BE2C (cell line): ENCODE measurements at regions not wholly inside any gene's neighbourhood (a gene's known extent, or its start where the extent isn't known, plus 50 kb on each side); places are given as distances from the start of the nearest gene placed in this dataset.

ENCODE experiments used
- DNase-seq: peaks from one replicate; pipeline ENCODE4 v3.0.0-alpha.2; 2020
- H3K27me3 ChIP-seq: fragments of 250-450 bp; sonication (Bioruptor Pico); 2 replicates; pipeline ENCODE4 v1.5.1; 2020; ENCODE audit warnings: mild to moderate bottlenecking
- H3K36me3 ChIP-seq: fragments of 250-450 bp; sonication (Bioruptor Pico); 2 replicates; pipeline ENCODE4 v1.5.1; 2020; ENCODE audit warnings: mild to moderate bottlenecking
- H3K4me1 ChIP-seq: fragments of 250-450 bp; sonication (Bioruptor Pico); 2 replicates; pipeline ENCODE4 v1.5.1; 2020
- H3K4me3 ChIP-seq: 2 replicates; pipeline ENCODE4 v1.5.1; 2011; ENCODE audit warnings: low read depth, low read length
- H3K9me3 ChIP-seq: fragments of 250-450 bp; sonication (Bioruptor Pico); 2 replicates; pipeline ENCODE4 v1.5.1; 2020
- CTCF ChIP-seq: IDR thresholded peaks from 2 replicates; pipeline ENCODE4 v1.5.1; 2012; ENCODE audit warnings: mild to moderate bottlenecking, low read depth, low read length

- TF ChIP-seq CTCF: no peak
- H3K4me3 ChIP-seq: no peak overlapping the region
- H3K36me3 ChIP-seq: no peaks in the 10 kb centered on the region
- DNase-seq: no peak
- no peaks in the 10 kb centered on the region for H3K9me3 ChIP-seq
- H3K4me1 ChIP-seq: no peaks in the 10 kb centered on the region
- no peaks in the 10 kb centered on the region for H3K27me3 ChIP-seq
Observed at GRCh38 chr1:5740865-5741860, 251.1 kb downstream of the NPHP4 start.

- no peak for DNase-seq
- no peaks in the 10 kb centered on the region for H3K9me3 ChIP-seq
- H3K4me1 ChIP-seq: no peaks in the 10 kb centered on the region
- H3K36me3 ChIP-seq: no peaks in the 10 kb centered on the region
- no peaks in the 10 kb centered on the region for H3K27me3 ChIP-seq
- TF ChIP-seq CTCF: no peak
- no peak overlapping the region for H3K4me3 ChIP-seq
Observed at GRCh38 chr1:5740450-5740849, 251.8 kb downstream of the NPHP4 start.

GRCh38 chr1:5739561-5740078, 252.6 kb downstream of the NPHP4 start:
- no peak for DNase-seq
- no peaks in the 10 kb centered on the region for H3K27me3 ChIP-seq
- no peaks in the 10 kb centered on the region for H3K9me3 ChIP-seq
- no peak for TF ChIP-seq CTCF
- H3K4me3 ChIP-seq: no peak overlapping the region
- no peaks in the 10 kb centered on the region for H3K4me1 ChIP-seq
- H3K36me3 ChIP-seq: no peaks in the 10 kb centered on the region

GRCh38 chr1:5738911-5739462, 253.2 kb downstream of the NPHP4 start:
- no peaks in the 10 kb centered on the region for H3K9me3 ChIP-seq
- H3K4me1 ChIP-seq: no peaks in the 10 kb centered on the region

GRCh38 chr1:5737081-5737480, 255.1 kb downstream of the NPHP4 start:
- Histone ChIP-seq H3K36me3 (no peaks in the 10 kb centered on the region), H3K4me3 (no peak overlapping the region), H3K9me3 (no peaks in the 10 kb centered on the region), H3K4me1 (no peaks in the 10 kb centered on the region), H3K27me3 (no peaks in the 10 kb centered on the region)
- no peak for TF ChIP-seq CTCF
- DNase-seq: no peak

More at GRCh38 chr1:5738911-5739462, 253.2 kb downstream of the NPHP4 start:
- H3K4me3 ChIP-seq: no peak overlapping the region
- H3K36me3 ChIP-seq: no peaks in the 10 kb centered on the region
- DNase-seq: no peak
- no peak for TF ChIP-seq CTCF
- no peaks in the 10 kb centered on the region for H3K27me3 ChIP-seq

GRCh38 chr1:5734996-5735395, 257.2 kb downstream of the NPHP4 start:
- no peaks in the 10 kb centered on the region for H3K27me3 ChIP-seq
- no peak for TF ChIP-seq CTCF
- no peak for DNase-seq

More at GRCh38 chr1:5734996-5735395, 257.2 kb downstream of the NPHP4 start:
- H3K4me3 ChIP-seq: no peak overlapping the region
- no peaks in the 10 kb centered on the region for H3K36me3 ChIP-seq
- no peaks in the 10 kb centered on the region for H3K4me1 ChIP-seq
- no peaks in the 10 kb centered on the region for H3K9me3 ChIP-seq
